SK-N-SH (cell line): ENCODE measurements at regions not wholly inside any gene's neighbourhood (a gene's known extent, or its start where the extent isn't known, plus 50 kb on each side); places are given as distances from the start of the nearest gene placed in this dataset.

ENCODE experiments used
- CTCF ChIA-PET: fragments of 300-600, 350-600 bp; formaldehyde crosslinking; extraction: SDS; loops from one replicate; lab custom pipeline; 2021; lab: Yijun Ruan, JAX
- POLR2A ChIA-PET: fragments of 350-600 bp; sonication (Branson Sonifier 250); formaldehyde crosslinking; extraction: SDS; loops from one replicate; lab custom pipeline; 2020; ENCODE audit warnings: antibody characterized with exemption, inconsistent platforms; lab: Yijun Ruan, JAX
- DNase-seq: peaks from one replicate; pipeline ENCODE4 v3.0.0; 2012
- H2AFZ ChIP-seq: fragments of 200-600 bp; sonication (generic); 2 replicates; pipeline ENCODE4 v1.8.1; 2016; ENCODE audit warnings: antibody characterized with exemption, mild to moderate bottlenecking, low read depth
- H3F3A ChIP-seq: fragments of 200-600 bp; sonication (generic); replicated peaks from 2 replicates; pipeline ENCODE3; 2016; ENCODE audit warnings: antibody characterized with exemption, mild to moderate bottlenecking; ENCODE audit not compliant: insufficient read depth
- H3K27ac ChIP-seq, 2 experiments: fragments of 200-500 bp in 1 of 2; fragments of 200-600 bp in 1 of 2; sonication (Bioruptor generic) in 1 of 2; sonication (generic), shearing (Covaris generic) in 1 of 2; 2 replicates each; pipeline versions ENCODE4 v1.5.1 to v1.6.1; 2014 to 2016; ENCODE audit warnings: low read depth in 2 of 2, inconsistent platforms in 1 of 2, low read length in 1 of 2, mild to moderate bottlenecking in 1 of 2, mixed read lengths in 1 of 2
- H3K27me3 ChIP-seq: fragments of 200-600 bp; sonication (generic), shearing (Covaris generic); 2 replicates; pipeline ENCODE4 v1.6.1; 2016; ENCODE audit warnings: mixed run types; ENCODE audit not compliant: insufficient read depth
- H3K36me3 ChIP-seq, 2 experiments: fragments of 200-500 bp in 1 of 2; fragments of 200-600 bp in 1 of 2; sonication (Bioruptor generic) in 1 of 2; sonication (generic) in 1 of 2; replicated peaks in 1 of 2; 2 replicates each; pipeline versions ENCODE3 to v1.5.1; 2014 to 2016; ENCODE audit warnings: low read length in 1 of 2, mild to moderate bottlenecking in 1 of 2; ENCODE audit not compliant: insufficient read depth in 2 of 2, control insufficient read depth in 1 of 2
- H3K4me1 ChIP-seq, 2 experiments: fragments of 200-500 bp in 1 of 2; fragments of 200-600 bp in 1 of 2; sonication (Bioruptor generic) in 1 of 2; sonication (generic), shearing (Covaris generic) in 1 of 2; 2 replicates each; pipeline versions ENCODE4 v1.5.1 to v1.6.1; 2014 to 2016; ENCODE audit warnings: low read depth in 1 of 2, low read length in 1 of 2, mixed run types in 1 of 2; ENCODE audit not compliant: insufficient read depth in 2 of 2, control insufficient read depth in 1 of 2
- H3K4me2 ChIP-seq: fragments of 200-600 bp; sonication (generic), shearing (Covaris generic); 2 replicates; pipeline ENCODE4 v1.6.1; 2017; ENCODE audit warnings: mixed run types
- H3K4me3 ChIP-seq, 2 experiments: fragments of 200-500 bp in 1 of 2; fragments of 200-600 bp in 1 of 2; sonication (Bioruptor generic) in 1 of 2; sonication (generic), shearing (Covaris generic) in 1 of 2; 2 replicates each; pipeline versions ENCODE4 v1.5.1 to v1.8.1; 2014 to 2016; ENCODE audit warnings: low read depth in 2 of 2, inconsistent platforms in 1 of 2, low read length in 1 of 2, mild to moderate bottlenecking in 1 of 2, mixed read lengths in 1 of 2, moderate library complexity in 1 of 2
- H3K79me2 ChIP-seq: fragments of 200-600 bp; sonication (generic); 2 replicates; pipeline ENCODE4 v1.8.1; 2017; ENCODE audit warnings: mild to moderate bottlenecking; ENCODE audit not compliant: insufficient read depth
- H3K9ac ChIP-seq: fragments of 200-600 bp; sonication (generic); 2 replicates; pipeline ENCODE4 v1.6.1; 2017; ENCODE audit warnings: mixed run types
- H3K9me2 ChIP-seq: fragments of 200-600 bp; sonication (generic); 2 replicates; pipeline ENCODE4 v1.6.1; 2017; ENCODE audit warnings: mixed run types
- H3K9me3 ChIP-seq: fragments of 200-600 bp; sonication (generic); 2 replicates; pipeline ENCODE4 v1.6.1; 2017; ENCODE audit warnings: mixed run types, mild to moderate bottlenecking, moderate library complexity
- H4K20me1 ChIP-seq: fragments of 200-600 bp; sonication (generic); 2 replicates; pipeline ENCODE4 v1.6.1; 2017; ENCODE audit warnings: mild to moderate bottlenecking, mixed run types; ENCODE audit not compliant: insufficient read depth
- CTCF ChIP-seq: fragments of 200-600 bp; sonication (generic); IDR thresholded peaks from 2 replicates; pipeline ENCODE4 v1.6.1; 2017; ENCODE audit warnings: antibody characterized with exemption, mild to moderate bottlenecking, moderate library complexity
- ELF1 ChIP-seq: IDR thresholded peaks from 2 replicates; pipeline ENCODE4 v1.4.0; 2012
- EZH2phosphoT487 ChIP-seq: fragments of 200-600 bp; sonication (generic); IDR thresholded peaks from 2 replicates; pipeline ENCODE4 v1.6.1; 2017; ENCODE audit warnings: low read depth, mixed run types, mild to moderate bottlenecking, antibody characterized with exemption, moderate library complexity, borderline replicate concordance
- FOSL2 ChIP-seq: IDR thresholded peaks from 2 replicates; pipeline ENCODE4 v1.4.0; 2012; ENCODE audit warnings: low read depth, mild to moderate bottlenecking, moderate library complexity, borderline replicate concordance
- FOXJ3 ChIP-seq: sonication (generic); formaldehyde crosslinking; IDR thresholded peaks from 2 replicates; pipeline ENCODE4 v1.5.1; 2020; ENCODE audit warnings: mild to moderate bottlenecking, missing genetic modification reagents
- FOXM1 ChIP-seq: IDR thresholded peaks from 2 replicates; pipeline ENCODE4 v1.4.0; 2012; ENCODE audit warnings: low read depth, mild to moderate bottlenecking
- GABPA ChIP-seq: IDR thresholded peaks from 2 replicates; pipeline ENCODE4 v1.4.0; 2012; ENCODE audit warnings: low read depth, mild to moderate bottlenecking
- JUND ChIP-seq: IDR thresholded peaks from 2 replicates; pipeline ENCODE4 v1.4.0; 2012
- MAX ChIP-seq: IDR thresholded peaks from 2 replicates; pipeline ENCODE4 v1.4.0; 2012; ENCODE audit warnings: low read depth
- POLR2AphosphoS5 ChIP-seq: IDR thresholded peaks from 2 replicates; pipeline ENCODE4 v1.6.1; 2012; ENCODE audit warnings: low read depth, low read length
- RCOR1 ChIP-seq: fragments of 150-350 bp; IDR thresholded peaks from 2 replicates; pipeline ENCODE4 v1.6.1; 2017; ENCODE audit warnings: antibody characterized with exemption, low read length
- REST ChIP-seq: IDR thresholded peaks from 2 replicates; pipeline ENCODE4 v1.6.1; 2012; ENCODE audit warnings: mild to moderate bottlenecking, low read depth, low read length, moderate library complexity
- RFX5 ChIP-seq: IDR thresholded peaks from 2 replicates; pipeline ENCODE4 v1.6.1; 2012; ENCODE audit warnings: mild to moderate bottlenecking, improper control_type of control experiment, low read length
- SIN3A ChIP-seq: IDR thresholded peaks from 2 replicates; pipeline ENCODE4 v1.6.1; 2012; ENCODE audit warnings: low read depth, mild to moderate bottlenecking, low read length, moderate library complexity, borderline replicate concordance
- SMC3 ChIP-seq: IDR thresholded peaks from 2 replicates; pipeline ENCODE4 v1.6.1; 2012; ENCODE audit warnings: low read depth, low read length, improper control_type of control experiment
- TCF12 ChIP-seq: IDR thresholded peaks from 2 replicates; pipeline ENCODE4 v1.4.0; 2012
- USF2 ChIP-seq: fragments of 150-350 bp; IDR thresholded peaks from 2 replicates; pipeline ENCODE4 v1.6.1; 2017; ENCODE audit warnings: antibody characterized with exemption, low read length, low read depth, borderline replicate concordance
- ZBTB33 ChIP-seq: IDR thresholded peaks from 2 replicates; pipeline ENCODE4 v1.4.0; 2012; ENCODE audit warnings: low read depth, borderline replicate concordance
- WGBS: methylation state at CpG from one replicate; pipeline ENCODE4 v1.1.6; 2017; ENCODE audit warnings: low lambda C conversion rate; 5-methylcytosine and 5-hydroxymethylcytosine counted together

- CTCF ChIA-PET = interaction anchor here (0.9 kb wide), 1 partner anchor 493 kb away, joined by 3 read pairs; no protein-coding TSS in a partner anchor
- no peaks in the 10 kb centered on the region for H3K27me3 ChIP-seq
- no peak overlapping the region for H3K4me2 ChIP-seq
- no peak overlapping the region for H2AFZ ChIP-seq
- no peaks in the 10 kb centered on the region for H4K20me1 ChIP-seq
- H3K4me1 ChIP-seq = peaks cover 2 to 15% of the 10 kb centered on the region in 2 experiments
- TF ChIP-seq REST (no peak), SMC3 (no peak), TCF12 (no peak), FOXJ3 (no peak), RCOR1 (no peak), MAX (no peak), ZBTB33 (no peak), CTCF (no peak), RFX5 (no peak), JUND (no peak), FOSL2 (no peak), USF2 (no peak), ELF1 (no peak), GABPA (no peak), EZH2phosphoT487 (no peak), SIN3A (no peak), POLR2AphosphoS5 (no peak), FOXM1 (no peak)
- H3K27ac ChIP-seq = no peak overlapping the region
- no peak overlapping the region for H3K9ac ChIP-seq
- H3K36me3 ChIP-seq = no peaks in the 10 kb centered on the region
- H3K79me2 ChIP-seq = no peaks in the 10 kb centered on the region
- no peak overlapping the region for H3K4me3 ChIP-seq
- no peaks in the 10 kb centered on the region for H3K9me3 ChIP-seq
- DNase-seq = no peak
- H3K9me2 ChIP-seq = no peaks in the 10 kb centered on the region
- 65% methylated on average over 4 of the region's 4 CpGs for WGBS
- peaks cover 30% of the 10 kb centered on the region for H3F3A ChIP-seq
- POLR2A ChIA-PET = no interaction called here
These were observed 114.0 kb downstream of the CARTPT start for GRCh38 chr5:71832812-71833715.
